T-helper 17 cell (primary cell): ENCODE measurements at regions not wholly inside any gene's neighbourhood (a gene's known extent, or its start where the extent isn't known, plus 50 kb on each side); places are given as distances from the start of the nearest gene placed in this dataset.
A peak's percentile ranks its signal among the peaks of the same experiment; 100 is the strongest.
"Not testable (repeated sequence)": the region's sequence is repeated elsewhere in the genome, so short reads cannot be mapped to it uniquely, and the experiment has no call there.

Experiments used
- ATAC-seq: fragments of 150-1000 bp; cut with Tn5 transposase; 2 replicates; pipeline ENCODE4 v1.10.0; 2021; ENCODE audit warnings: mild to moderate bottlenecking, moderate library complexity
- DNase-seq, 3 donors: peaks; one replicate each; pipeline versions ENCODE4 v3.0.0 to v3.0.0-alpha.2; 2020 to 2021
- H3K9me3 ChIP-seq: one replicate; pipeline ENCODE4 v1.7.0; 2013; ENCODE audit warnings: low read length, mild to moderate bottlenecking; ENCODE audit not compliant: control insufficient read depth, poor library complexity, severe bottlenecking
- H3K27ac Mint-ChIP-seq: one replicate; pipeline ENCODE4 v1.8.0; 2022; ENCODE audit warnings: mild to moderate bottlenecking, moderate library complexity, mixed read lengths
- H3K27me3 Mint-ChIP-seq: one replicate; pipeline ENCODE4 v1.8.0; 2022; ENCODE audit warnings: mixed read lengths
- H3K36me3 Mint-ChIP-seq: one replicate; pipeline ENCODE4 v1.8.0; 2022; ENCODE audit warnings: low read depth, mixed read lengths
- H3K4me1 Mint-ChIP-seq: one replicate; pipeline ENCODE4 v1.8.0; 2022; ENCODE audit warnings: mild to moderate bottlenecking, mixed read lengths
- H3K4me3 Mint-ChIP-seq: one replicate; pipeline ENCODE4 v1.8.0; 2022; ENCODE audit warnings: mild to moderate bottlenecking, moderate library complexity, mixed read lengths

DNA sequence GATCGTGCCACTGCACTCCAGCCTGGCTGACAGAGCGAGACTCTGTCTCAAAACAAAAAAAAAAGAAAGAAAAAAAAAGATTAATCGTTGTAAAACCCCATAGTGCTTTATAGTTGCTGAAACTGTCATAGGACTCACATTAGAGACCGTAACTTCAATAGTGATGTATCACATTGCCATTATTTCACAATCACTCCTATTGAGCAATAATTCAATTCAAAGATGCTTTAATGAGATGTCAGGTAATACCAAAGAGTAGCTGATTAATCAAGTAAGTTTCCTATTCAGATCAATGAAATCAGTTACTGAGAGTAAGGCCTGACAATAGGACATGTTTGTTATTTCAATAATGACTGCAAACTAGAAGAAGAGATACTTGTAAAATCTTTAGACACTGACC is 628.7 kb downstream of the KCNJ18 start:
- H3K9me3 ChIP-seq, H3K4me3 Mint-ChIP-seq, H3K27ac Mint-ChIP-seq, DNase-seq, H3K36me3 Mint-ChIP-seq, ATAC-seq, H3K4me1 Mint-ChIP-seq, H3K27me3 Mint-ChIP-seq: not testable (repeated sequence)

DNA sequence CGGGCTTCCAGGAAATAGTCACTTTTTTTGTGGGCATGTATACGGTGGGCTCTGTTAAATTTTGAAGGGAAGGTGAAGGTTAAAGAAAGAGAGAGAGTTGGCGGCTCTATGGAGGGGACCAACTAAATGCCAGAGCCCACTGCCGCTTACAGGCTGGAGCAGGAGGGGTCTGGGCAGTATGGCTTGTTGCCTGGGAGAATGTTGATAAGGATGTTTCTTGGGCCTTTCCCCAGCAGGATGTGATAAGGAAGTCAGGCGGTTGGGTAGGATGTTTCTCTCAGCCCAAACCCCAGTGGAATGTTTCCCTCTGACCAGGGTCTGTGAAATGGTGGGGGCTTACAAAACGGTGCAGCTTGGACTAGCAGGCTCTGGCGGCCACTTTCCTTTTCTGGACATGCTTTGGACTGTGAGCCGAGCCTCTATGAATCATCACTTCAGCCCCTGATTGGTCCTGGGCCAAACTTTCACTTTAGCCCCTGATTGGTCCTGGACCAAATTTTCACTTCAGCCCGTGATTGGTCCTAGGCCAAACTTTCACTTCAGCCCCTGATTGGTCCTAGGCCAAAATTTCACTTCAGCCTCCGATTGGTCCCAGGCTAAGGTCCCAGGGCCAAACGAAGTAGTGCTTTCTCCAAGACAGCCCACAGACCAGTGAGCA is 630.7 kb downstream of the KCNJ18 start:
- not testable (repeated sequence) for H3K4me1 Mint-ChIP-seq, H3K27me3 Mint-ChIP-seq, DNase-seq, H3K4me3 Mint-ChIP-seq, H3K36me3 Mint-ChIP-seq, H3K9me3 ChIP-seq, ATAC-seq, H3K27ac Mint-ChIP-seq

DNA sequence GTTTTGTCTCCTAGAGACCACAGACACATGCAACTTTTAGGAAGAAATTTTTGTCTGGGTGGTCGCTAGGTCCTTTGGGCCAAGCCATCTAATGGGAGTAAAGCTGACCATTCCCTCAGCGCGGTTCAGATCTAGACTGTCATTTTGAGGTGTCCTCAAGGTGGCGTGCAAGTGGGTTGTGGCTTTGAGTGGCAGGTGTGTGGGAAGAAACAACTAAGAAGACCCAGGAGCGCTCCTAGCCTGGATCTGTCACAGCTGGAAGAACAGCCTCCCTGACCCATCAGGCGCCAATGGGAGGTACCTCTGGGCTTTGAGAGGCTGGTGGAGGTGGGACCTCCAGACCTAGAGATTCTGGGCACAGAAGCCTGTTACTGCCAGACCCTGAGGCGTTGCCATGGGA is 645.1 kb downstream of the KCNJ18 start:
- DNase-seq: no peak
- Mint-ChIP-seq H3K4me1 (no peaks in the 10 kb centered on the region), H3K27me3 (no peaks in the 10 kb centered on the region), H3K27ac (no peak overlapping the region), H3K36me3 (no peaks in the 10 kb centered on the region), H3K4me3 (no peak overlapping the region)
- ATAC-seq: no peak
- no peaks in the 10 kb centered on the region for H3K9me3 ChIP-seq

DNA sequence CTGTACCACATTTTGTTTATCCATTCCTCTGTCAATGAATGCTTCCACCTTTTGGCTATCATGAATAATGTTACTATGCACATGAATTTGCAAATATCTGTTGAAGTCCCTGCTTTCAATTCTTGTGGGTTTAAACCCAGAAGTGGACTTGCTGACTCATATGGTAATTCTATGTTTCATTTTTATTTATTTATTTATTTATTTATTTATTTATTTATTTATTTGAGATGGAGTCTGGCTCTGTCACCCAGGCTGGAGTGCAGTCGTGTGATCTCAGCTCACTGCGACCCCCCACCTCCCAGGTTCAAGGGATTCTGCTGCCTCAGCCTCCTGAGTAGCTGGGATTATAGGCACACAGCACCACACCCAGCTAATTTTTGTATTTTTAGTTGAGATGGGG is 664.3 kb downstream of the KCNJ18 start:
- H3K4me3 Mint-ChIP-seq, H3K4me1 Mint-ChIP-seq, H3K27me3 Mint-ChIP-seq, H3K27ac Mint-ChIP-seq, ATAC-seq, DNase-seq, H3K9me3 ChIP-seq, H3K36me3 Mint-ChIP-seq: not testable (repeated sequence)

DNA sequence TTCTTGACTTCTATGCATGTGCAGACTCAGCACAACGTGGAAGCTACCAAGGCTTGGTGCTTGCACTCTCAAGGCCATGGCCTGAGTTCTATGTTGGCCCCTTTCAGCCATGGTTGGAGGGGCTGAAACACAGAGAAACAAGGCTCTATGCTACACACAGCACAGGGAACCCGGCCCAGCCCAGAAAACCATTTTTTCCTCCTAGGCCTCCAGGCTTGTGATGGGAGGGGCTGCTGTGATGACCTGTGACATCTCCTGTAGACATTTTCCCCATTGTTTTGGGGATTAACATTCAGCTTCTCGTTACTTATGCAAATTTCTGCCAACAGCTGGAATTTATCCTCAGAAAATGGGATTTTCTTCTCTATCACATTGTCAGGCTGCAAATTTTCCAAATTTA is 678.7 kb downstream of the KCNJ18 start:
- not testable (repeated sequence) for ATAC-seq, H3K9me3 ChIP-seq, H3K27me3 Mint-ChIP-seq, H3K4me1 Mint-ChIP-seq, DNase-seq, H3K36me3 Mint-ChIP-seq, H3K27ac Mint-ChIP-seq, H3K4me3 Mint-ChIP-seq

DNA sequence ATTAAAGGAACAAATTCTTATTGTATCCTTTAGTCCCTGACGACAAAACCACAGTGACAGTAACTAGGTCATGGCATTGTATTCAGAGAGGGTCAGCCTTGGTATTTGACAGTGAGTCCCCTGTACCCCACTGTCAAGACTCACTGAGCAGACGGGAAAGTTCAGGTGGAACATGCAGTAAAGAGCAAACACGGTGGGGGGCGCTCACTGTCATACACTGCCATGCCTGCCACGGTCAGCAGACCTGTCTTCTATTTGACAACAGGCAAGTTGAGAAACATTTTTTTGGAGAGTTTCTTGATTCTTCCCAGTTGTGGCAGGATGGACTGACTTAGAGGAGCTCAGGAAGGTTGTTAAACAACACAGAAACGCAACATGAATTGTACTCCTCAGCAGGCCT is 681.6 kb downstream of the KCNJ18 start:
- DNase-seq (no peak), ATAC-seq (no peak)
- Mint-ChIP-seq H3K4me1 (no peaks in the 10 kb centered on the region), H3K27me3 (no peaks in the 10 kb centered on the region), H3K36me3 (no peaks in the 10 kb centered on the region), H3K27ac (no peak overlapping the region), H3K4me3 (no peak overlapping the region)
- no peaks in the 10 kb centered on the region for H3K9me3 ChIP-seq

DNA sequence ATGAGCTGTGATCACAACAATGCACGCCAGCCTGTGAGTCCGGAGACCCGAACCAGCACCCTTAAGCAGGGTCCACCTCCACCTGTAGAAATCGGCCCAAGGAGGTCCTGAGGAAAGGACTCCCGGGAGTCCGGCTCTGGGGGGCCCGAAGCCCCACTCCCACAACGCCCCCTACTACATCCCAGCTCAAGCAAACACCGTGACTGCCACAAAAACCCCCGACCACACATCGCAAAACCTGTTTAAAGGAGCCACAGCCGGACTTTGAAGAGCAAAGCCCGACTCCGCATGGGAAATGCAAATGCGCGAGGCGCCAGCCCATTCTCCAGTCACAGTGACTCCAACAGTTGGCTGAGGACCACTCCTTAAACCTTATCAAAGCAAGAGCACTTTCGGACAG is 682.4 kb downstream of the KCNJ18 start:
- no peaks in the 10 kb centered on the region for H3K27me3 Mint-ChIP-seq
- H3K36me3 Mint-ChIP-seq: no peaks in the 10 kb centered on the region
- H3K4me1 Mint-ChIP-seq: no peaks in the 10 kb centered on the region
- no peak overlapping the region for H3K27ac Mint-ChIP-seq
- no peak for ATAC-seq
- no peaks in the 10 kb centered on the region for H3K9me3 ChIP-seq
- no peak overlapping the region for H3K4me3 Mint-ChIP-seq
- DNase-seq: no peak

DNA sequence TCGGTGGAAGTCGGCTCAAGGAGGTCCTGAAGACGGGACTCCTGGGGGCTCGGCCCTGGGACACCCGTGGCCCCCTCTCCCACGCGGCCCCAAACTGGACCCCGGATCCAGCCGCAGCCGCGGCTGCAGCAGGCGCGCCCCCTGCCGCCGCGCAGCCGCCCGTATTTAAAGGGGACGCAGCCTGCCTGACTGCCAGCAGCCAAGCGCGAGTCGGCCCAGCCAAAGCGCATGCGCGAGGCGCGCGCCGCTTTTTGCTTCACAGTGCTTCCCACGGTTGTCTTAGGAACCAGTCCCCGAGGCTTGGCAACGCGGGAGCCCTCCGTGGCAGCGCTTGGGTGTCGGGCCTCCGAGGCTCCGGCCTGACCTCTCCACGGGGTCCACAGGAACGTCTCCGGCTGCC is 684.4 kb downstream of the KCNJ18 start:
- not testable (repeated sequence) for DNase-seq, H3K4me1 Mint-ChIP-seq, H3K27me3 Mint-ChIP-seq, ATAC-seq, H3K36me3 Mint-ChIP-seq, H3K9me3 ChIP-seq, H3K27ac Mint-ChIP-seq, H3K4me3 Mint-ChIP-seq

DNA sequence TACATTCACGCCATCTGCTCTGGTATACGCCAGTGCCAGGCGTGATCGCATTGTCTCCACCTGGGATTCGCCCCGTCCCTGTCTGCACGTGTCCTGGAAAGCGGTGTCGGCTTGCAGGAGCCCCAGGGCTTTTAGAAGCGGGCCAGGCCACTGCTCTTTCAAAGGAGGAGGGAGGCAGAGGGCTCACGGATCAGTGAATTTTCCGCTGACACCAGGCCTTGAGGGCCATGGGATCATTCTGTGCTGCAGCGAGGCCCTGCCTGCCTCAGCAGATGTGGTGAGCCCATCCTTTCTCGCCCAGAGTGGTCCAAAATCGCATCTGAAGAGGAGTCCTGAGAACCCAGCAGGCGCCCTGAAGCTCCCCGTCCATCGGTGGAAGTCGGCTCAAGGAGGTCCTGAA is 686.4 kb downstream of the KCNJ18 start:
- not testable (repeated sequence) for H3K4me1 Mint-ChIP-seq, H3K36me3 Mint-ChIP-seq, DNase-seq, H3K27ac Mint-ChIP-seq, H3K9me3 ChIP-seq, ATAC-seq, H3K4me3 Mint-ChIP-seq, H3K27me3 Mint-ChIP-seq

DNA sequence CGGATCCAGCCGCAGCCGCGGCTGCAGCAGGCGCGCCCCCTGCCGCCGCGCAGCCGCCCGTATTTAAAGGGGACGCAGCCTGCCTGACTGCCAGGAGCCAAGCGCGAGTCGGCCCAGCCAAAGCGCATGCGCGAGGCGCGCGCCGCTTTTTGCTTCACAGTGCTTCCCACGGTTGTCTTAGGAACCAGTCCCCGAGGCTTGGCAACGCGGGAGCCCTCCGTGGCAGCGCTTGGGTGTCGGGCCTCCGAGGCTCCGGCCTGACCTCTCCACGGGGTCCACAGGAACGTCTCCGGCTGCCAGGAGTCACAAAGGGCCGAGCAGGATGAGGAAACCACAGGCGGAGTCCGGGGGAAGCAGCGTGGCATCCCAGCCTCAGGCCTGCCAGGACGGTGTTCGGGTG is 689.3 kb downstream of the KCNJ18 start:
- H3K27ac Mint-ChIP-seq, H3K36me3 Mint-ChIP-seq, DNase-seq, ATAC-seq, H3K27me3 Mint-ChIP-seq, H3K4me1 Mint-ChIP-seq, H3K4me3 Mint-ChIP-seq, H3K9me3 ChIP-seq: not testable (repeated sequence)

DNA sequence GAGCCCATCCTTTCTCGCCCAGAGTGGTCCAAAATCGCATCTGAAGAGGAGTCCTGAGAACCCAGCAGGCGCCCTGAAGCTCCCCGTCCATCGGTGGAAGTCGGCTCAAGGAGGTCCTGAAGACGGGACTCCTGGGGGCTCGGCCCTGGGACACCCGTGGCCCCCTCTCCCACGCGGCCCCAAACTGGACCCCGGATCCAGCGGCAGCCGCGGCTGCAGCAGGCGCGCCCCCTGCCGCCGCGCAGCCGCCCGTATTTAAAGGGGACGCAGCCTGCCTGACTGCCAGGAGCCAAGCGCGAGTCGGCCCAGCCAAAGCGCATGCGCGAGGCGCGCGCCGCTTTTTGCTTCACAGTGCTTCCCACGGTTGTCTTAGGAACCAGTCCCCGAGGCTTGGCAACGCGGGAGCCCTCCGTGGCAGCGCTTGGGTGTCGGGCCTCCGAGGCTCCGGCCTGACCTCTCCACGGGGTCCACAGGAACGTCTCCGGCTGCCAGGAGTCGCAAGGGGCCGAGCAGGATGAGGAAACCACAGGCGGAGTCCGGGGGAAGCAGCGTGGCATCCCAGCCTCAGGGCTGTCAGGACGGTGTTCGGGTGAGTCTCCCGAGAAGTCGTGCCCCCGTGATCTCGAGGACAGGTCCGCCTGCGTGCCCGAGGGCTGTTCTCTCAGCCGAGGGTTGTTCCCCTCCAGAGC is 691.6 kb downstream of the KCNJ18 start:
- H3K9me3 ChIP-seq, H3K4me3 Mint-ChIP-seq, H3K36me3 Mint-ChIP-seq, H3K27me3 Mint-ChIP-seq, H3K27ac Mint-ChIP-seq, H3K4me1 Mint-ChIP-seq, ATAC-seq: not testable (repeated sequence)
- peak in 1 of 3 donors; percentile 12 for DNase-seq

DNA sequence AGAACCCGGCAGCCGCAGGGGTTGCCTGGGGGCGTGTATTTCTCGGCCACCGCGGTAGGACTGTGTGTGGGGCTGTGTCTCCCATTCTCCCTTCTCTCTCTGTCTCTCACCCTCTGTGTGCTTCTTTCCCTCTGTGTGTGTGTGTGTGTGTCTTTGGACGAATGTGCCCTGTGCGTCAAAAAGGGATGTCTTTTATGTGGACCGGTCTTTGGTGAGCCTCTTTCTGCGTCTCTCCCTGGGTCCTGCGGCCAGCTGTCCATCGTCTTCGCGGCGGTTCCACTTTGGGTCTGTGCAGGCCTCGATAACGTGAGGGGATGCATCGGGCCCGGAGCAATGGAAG is 692.1 kb downstream of the KCNJ18 start:
- H3K4me1 Mint-ChIP-seq, H3K36me3 Mint-ChIP-seq, DNase-seq, H3K27me3 Mint-ChIP-seq, H3K4me3 Mint-ChIP-seq, H3K9me3 ChIP-seq, H3K27ac Mint-ChIP-seq, ATAC-seq: not testable (repeated sequence)

DNA sequence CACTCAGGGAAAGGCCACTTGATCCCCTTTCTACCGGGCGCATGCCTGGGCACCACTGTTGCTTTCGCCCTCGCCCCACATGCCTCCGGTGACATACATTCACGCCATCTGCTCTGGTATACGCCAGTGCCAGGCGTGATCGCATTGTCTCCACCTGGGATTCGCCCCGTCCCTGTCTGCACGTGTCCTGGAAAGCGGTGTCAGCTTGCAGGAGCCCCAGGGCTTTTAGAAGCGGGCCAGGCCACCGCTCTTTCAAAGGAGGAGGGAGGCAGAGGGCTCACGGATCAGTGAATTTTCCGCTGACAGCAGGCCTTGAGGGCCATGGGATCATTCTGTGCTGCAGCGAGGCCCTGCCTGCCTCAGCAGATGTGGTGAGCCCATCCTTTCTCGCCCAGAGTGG is 706.1 kb downstream of the KCNJ18 start:
- DNase-seq, H3K4me1 Mint-ChIP-seq, ATAC-seq, H3K4me3 Mint-ChIP-seq, H3K9me3 ChIP-seq, H3K27me3 Mint-ChIP-seq, H3K27ac Mint-ChIP-seq, H3K36me3 Mint-ChIP-seq: not testable (repeated sequence)

DNA sequence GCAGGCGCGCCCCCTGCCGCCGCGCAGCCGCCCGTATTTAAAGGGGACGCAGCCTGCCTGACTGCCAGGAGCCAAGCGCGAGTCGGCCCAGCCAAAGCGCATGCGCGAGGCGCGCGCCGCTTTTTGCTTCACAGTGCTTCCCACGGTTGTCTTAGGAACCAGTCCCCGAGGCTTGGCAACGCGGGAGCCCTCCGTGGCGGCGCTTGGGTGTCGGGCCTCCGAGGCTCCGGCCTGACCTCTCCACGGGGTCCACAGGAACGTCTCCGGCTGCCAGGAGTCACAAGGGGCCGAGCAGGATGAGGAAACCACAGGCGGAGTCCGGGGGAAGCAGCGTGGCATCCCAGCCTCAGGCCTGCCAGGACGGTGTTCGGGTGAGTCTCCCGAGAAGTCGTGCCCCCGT is 706.7 kb downstream of the KCNJ18 start:
- H3K36me3 Mint-ChIP-seq, H3K27me3 Mint-ChIP-seq, H3K4me1 Mint-ChIP-seq, ATAC-seq, H3K27ac Mint-ChIP-seq, H3K4me3 Mint-ChIP-seq, H3K9me3 ChIP-seq, DNase-seq: not testable (repeated sequence)
